Karpas-422 (cell line): ENCODE measurements at regions not wholly inside any gene's neighbourhood (a gene's known extent, or its start where the extent isn't known, plus 50 kb on each side); places are given as distances from the start of the nearest gene placed in this dataset.

Source experiments
- DNase-seq: peaks from one replicate; pipeline ENCODE4 v3.0.0-alpha.2; 2015
- H2AFZ ChIP-seq: fragments of 200-600 bp; sonication (generic); 2 replicates; pipeline ENCODE4 v1.6.1; 2014; ENCODE audit warnings: antibody characterized with exemption, low read length, mixed read lengths
- H3K27ac ChIP-seq: fragments of 200-600 bp; sonication (generic); 2 replicates; pipeline ENCODE4 v1.5.1; 2014; ENCODE audit warnings: mild to moderate bottlenecking, low read length, moderate library complexity
- H3K27me3 ChIP-seq: fragments of 200-600 bp; sonication (generic); 2 replicates; pipeline ENCODE4 v1.6.1; 2014; ENCODE audit warnings: low read length, mixed read lengths
- H3K36me3 ChIP-seq: fragments of 200-600 bp; sonication (generic); 2 replicates; pipeline ENCODE4 v1.6.1; 2014; ENCODE audit warnings: low read length, mixed read lengths; ENCODE audit not compliant: insufficient read depth
- H3K4me1 ChIP-seq: fragments of 200-600 bp; sonication (generic); 2 replicates; pipeline ENCODE4 v1.6.1; 2014; ENCODE audit warnings: mild to moderate bottlenecking, low read length, mixed read lengths
- H3K4me2 ChIP-seq: fragments of 200-600 bp; sonication (generic); 2 replicates; pipeline ENCODE4 v1.6.1; 2014; ENCODE audit warnings: low read length, low read depth, mild to moderate bottlenecking; ENCODE audit not compliant: poor library complexity, severe bottlenecking
- H3K4me3 ChIP-seq: fragments of 200-600 bp; sonication (generic); 2 replicates; pipeline ENCODE4 v1.5.1; 2014; ENCODE audit warnings: mild to moderate bottlenecking, antibody characterized with exemption, low read length, mixed read lengths
- H3K79me2 ChIP-seq: fragments of 200-600 bp; sonication (generic); 2 replicates; pipeline ENCODE4 v1.6.1; 2014; ENCODE audit warnings: mild to moderate bottlenecking, low read length, mixed read lengths
- H3K9ac ChIP-seq: fragments of 200-600 bp; sonication (generic); 2 replicates; pipeline ENCODE4 v1.6.0; 2014; ENCODE audit warnings: low read length
- H3K9me2 ChIP-seq: fragments of 200-600 bp; sonication (generic), shearing (Covaris generic); replicated peaks from 2 replicates; pipeline ENCODE4 v1.6.0; 2014; ENCODE audit warnings: mild to moderate bottlenecking, low read length, moderate library complexity; ENCODE audit not compliant: insufficient read depth
- H3K9me3 ChIP-seq: fragments of 300-700, 200-600 bp; sonication (generic); 2 replicates; pipeline ENCODE4 v1.6.1; 2014; ENCODE audit warnings: low read length, mixed read lengths
- H4K20me1 ChIP-seq: fragments of 200-600 bp; sonication (generic); 2 replicates; pipeline ENCODE4 v1.6.1; 2014; ENCODE audit warnings: mild to moderate bottlenecking, antibody characterized with exemption, low read length, low read depth; ENCODE audit not compliant: insufficient read depth

DNA sequence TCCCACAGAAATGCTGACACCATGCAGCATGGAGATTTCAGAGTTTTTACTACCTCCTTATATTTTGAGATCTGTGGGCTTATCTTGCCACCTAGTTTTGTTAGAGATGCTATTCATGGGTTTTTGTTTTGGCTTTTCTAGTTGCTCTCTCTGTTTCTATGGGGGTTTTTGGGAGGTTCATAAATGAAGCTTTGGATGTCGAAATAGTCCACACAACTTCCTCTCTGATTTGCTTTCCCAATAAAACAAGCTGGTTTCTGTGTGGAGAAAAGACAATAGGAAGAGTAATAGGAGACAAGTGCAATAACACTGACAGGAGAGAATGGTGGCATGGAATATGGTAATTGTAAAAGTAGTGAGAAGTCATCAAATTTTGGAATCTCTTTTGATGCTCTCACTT lies 106.8 kb upstream of the GPR149 start:
- H3K4me3 ChIP-seq: no peak overlapping the region
- no peak overlapping the region for H3K9ac ChIP-seq
- DNase-seq: no peak
- H3K36me3 ChIP-seq: no peaks in the 10 kb centered on the region
- H4K20me1 ChIP-seq: no peaks in the 10 kb centered on the region
- H3K9me3 ChIP-seq: no peaks in the 10 kb centered on the region
- no peak overlapping the region for H2AFZ ChIP-seq
- no peak overlapping the region for H3K4me2 ChIP-seq
- H3K4me1 ChIP-seq: no peaks in the 10 kb centered on the region
- H3K27ac ChIP-seq: no peak overlapping the region
- no peaks in the 10 kb centered on the region for H3K79me2 ChIP-seq
- no peaks in the 10 kb centered on the region for H3K27me3 ChIP-seq
- no peaks in the 10 kb centered on the region for H3K9me2 ChIP-seq

GRCh38 chr3:154522036-154522602 lies 92.1 kb upstream of the GPR149 start:
- no peaks in the 10 kb centered on the region for H3K9me3 ChIP-seq
- H3K36me3 ChIP-seq: no peaks in the 10 kb centered on the region
- H3K79me2 ChIP-seq: no peaks in the 10 kb centered on the region
- DNase-seq: peak; percentile 43
- H3K27ac ChIP-seq: no peak overlapping the region
- no peaks in the 10 kb centered on the region for H3K27me3 ChIP-seq
- no peaks in the 10 kb centered on the region for H3K9me2 ChIP-seq
- no peaks in the 10 kb centered on the region; the same call in 1 of the 2 replicates for H3K4me1 ChIP-seq
- no peaks in the 10 kb centered on the region for H4K20me1 ChIP-seq
- no peak overlapping the region for H3K4me3 ChIP-seq
- H2AFZ ChIP-seq: no peak overlapping the region
- H3K9ac ChIP-seq: no peak overlapping the region
- no peak overlapping the region for H3K4me2 ChIP-seq

- no peaks in the 10 kb centered on the region for H3K27me3 ChIP-seq
- H3K27ac ChIP-seq: no peak overlapping the region
- H3K4me1 ChIP-seq: no peaks in the 10 kb centered on the region
- H3K9me3 ChIP-seq: no peaks in the 10 kb centered on the region
- H3K4me3 ChIP-seq: no peak overlapping the region
- H3K79me2 ChIP-seq: no peaks in the 10 kb centered on the region
- no peaks in the 10 kb centered on the region for H3K36me3 ChIP-seq
- H3K4me2 ChIP-seq: no peak overlapping the region
- H2AFZ ChIP-seq: no peak overlapping the region
- no peak overlapping the region for H3K9ac ChIP-seq
- no peak for DNase-seq
- H4K20me1 ChIP-seq: no peaks in the 10 kb centered on the region
- no peaks in the 10 kb centered on the region for H3K9me2 ChIP-seq
Observed at GRCh38 chr3:154517404-154517803, 87.4 kb upstream of the GPR149 start.

- Histone ChIP-seq H3K27me3 (no peaks in the 10 kb centered on the region), H3K4me2 (no peak overlapping the region), H3K36me3 (no peaks in the 10 kb centered on the region), H3K9me2 (no peaks in the 10 kb centered on the region), H3K27ac (no peak overlapping the region), H4K20me1 (no peaks in the 10 kb centered on the region), H3K9ac (no peak overlapping the region), H2AFZ (no peak overlapping the region), H3K9me3 (no peaks in the 10 kb centered on the region), H3K4me3 (no peak overlapping the region), H3K79me2 (no peaks in the 10 kb centered on the region), H3K4me1 (no peaks in the 10 kb centered on the region)
- no peak for DNase-seq
Observed at GRCh38 chr3:154515921-154516320, 85.9 kb upstream of the GPR149 start.

- Histone ChIP-seq H3K4me1 (no peaks in the 10 kb centered on the region), H3K4me2 (no peak overlapping the region), H3K9me2 (no peaks in the 10 kb centered on the region), H4K20me1 (no peaks in the 10 kb centered on the region), H3K27me3 (no peaks in the 10 kb centered on the region), H2AFZ (no peak overlapping the region), H3K27ac (no peak overlapping the region), H3K9me3 (no peaks in the 10 kb centered on the region), H3K79me2 (no peaks in the 10 kb centered on the region), H3K9ac (no peak overlapping the region), H3K4me3 (no peak overlapping the region), H3K36me3 (no peaks in the 10 kb centered on the region)
- DNase-seq: no peak
Observed at GRCh38 chr3:154510780-154511179, 80.8 kb upstream of the GPR149 start.

DNA sequence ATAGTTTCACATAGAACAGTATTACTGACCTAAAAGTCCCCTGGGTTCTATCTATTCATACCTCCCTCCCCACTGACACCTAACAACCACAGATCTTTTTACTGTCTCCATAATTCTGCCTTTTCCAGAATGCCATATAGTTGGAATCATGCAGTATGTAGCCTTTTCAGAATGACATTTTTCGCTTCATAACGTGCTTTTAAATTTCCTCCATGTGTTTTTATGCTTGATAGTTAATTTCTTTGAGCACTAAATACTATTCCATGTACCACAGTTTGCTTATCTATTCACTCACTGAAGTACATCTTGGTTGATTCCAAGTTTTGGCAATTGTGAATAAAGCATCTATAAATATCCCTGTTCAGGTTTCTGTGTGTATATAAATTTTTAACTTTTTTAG lies 77.7 kb upstream of the GPR149 start:
- Histone ChIP-seq H2AFZ (no peak overlapping the region), H3K4me3 (no peak overlapping the region), H3K27me3 (no peaks in the 10 kb centered on the region)

DNA sequence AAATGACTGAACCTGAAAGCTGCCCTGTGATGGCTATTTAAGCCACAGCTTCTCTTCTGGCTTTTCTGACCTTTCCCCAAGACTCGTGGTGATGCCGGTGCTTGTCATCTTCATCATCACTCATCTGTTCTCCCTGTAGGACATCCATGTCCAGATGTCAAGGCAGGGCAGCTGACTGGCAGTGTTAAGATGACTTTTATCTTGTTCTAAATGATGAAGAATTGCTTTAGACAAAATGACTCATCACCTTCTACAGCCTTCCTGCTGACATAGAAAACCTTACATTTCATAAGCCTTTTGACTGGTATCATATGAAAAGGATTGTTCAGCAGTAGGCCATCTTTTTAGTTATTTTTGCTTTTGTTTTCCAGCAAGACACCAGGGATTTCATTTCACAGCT lies 67.0 kb upstream of the GPR149 start:
- H3K4me3 ChIP-seq: no peak overlapping the region
- H3K9me2 ChIP-seq: no peaks in the 10 kb centered on the region
- H3K79me2 ChIP-seq: no peaks in the 10 kb centered on the region
- H3K4me2 ChIP-seq: no peak overlapping the region
- H2AFZ ChIP-seq: no peak overlapping the region
- no peaks in the 10 kb centered on the region for H3K36me3 ChIP-seq
- no peak overlapping the region for H3K27ac ChIP-seq
- H3K4me1 ChIP-seq: no peaks in the 10 kb centered on the region
- no peaks in the 10 kb centered on the region for H3K9me3 ChIP-seq
- no peaks in the 10 kb centered on the region for H4K20me1 ChIP-seq
- H3K27me3 ChIP-seq: no peaks in the 10 kb centered on the region
- no peak for DNase-seq
- no peak overlapping the region for H3K9ac ChIP-seq

More for the DNA sequence above, 77.7 kb upstream of the GPR149 start:
- Histone ChIP-seq H3K9ac (no peak overlapping the region), H3K79me2 (no peaks in the 10 kb centered on the region), H3K36me3 (no peaks in the 10 kb centered on the region), H3K4me1 (no peaks in the 10 kb centered on the region), H3K9me2 (no peaks in the 10 kb centered on the region), H3K4me2 (no peak overlapping the region), H4K20me1 (no peaks in the 10 kb centered on the region), H3K27ac (no peak overlapping the region), H3K9me3 (no peaks in the 10 kb centered on the region)
- no peak for DNase-seq

DNA sequence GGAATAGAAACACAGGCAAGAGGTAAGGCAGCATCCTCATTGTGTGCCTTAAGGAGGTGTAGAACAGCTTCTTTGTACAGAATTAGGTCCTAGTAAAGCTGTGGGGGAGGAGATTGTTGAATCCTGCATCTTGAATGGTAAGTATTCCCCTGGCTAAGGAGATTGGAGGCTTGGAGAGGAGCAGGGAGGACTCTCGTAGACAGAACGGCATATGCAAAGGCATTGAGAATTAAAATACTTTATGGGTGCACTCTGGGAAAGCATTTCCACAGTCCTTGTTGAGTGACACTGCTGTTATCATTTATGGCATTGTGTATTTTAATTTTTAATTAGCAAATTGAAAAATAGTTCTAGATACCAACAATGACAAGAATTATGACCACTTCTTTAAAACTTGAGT lies 66.5 kb upstream of the GPR149 start:
- H3K9me2 ChIP-seq: no peaks in the 10 kb centered on the region
- H3K36me3 ChIP-seq: no peaks in the 10 kb centered on the region
- H3K9me3 ChIP-seq: no peaks in the 10 kb centered on the region
- no peaks in the 10 kb centered on the region for H4K20me1 ChIP-seq
- H2AFZ ChIP-seq: no peak overlapping the region
- no peaks in the 10 kb centered on the region for H3K79me2 ChIP-seq
- no peak for DNase-seq
- no peak overlapping the region for H3K27ac ChIP-seq
- H3K4me3 ChIP-seq: no peak overlapping the region
- no peaks in the 10 kb centered on the region for H3K27me3 ChIP-seq
- H3K4me1 ChIP-seq: no peaks in the 10 kb centered on the region
- H3K4me2 ChIP-seq: no peak overlapping the region
- H3K9ac ChIP-seq: no peak overlapping the region

- Histone ChIP-seq H3K27me3 (no peaks in the 10 kb centered on the region), H2AFZ (no peak overlapping the region), H4K20me1 (no peaks in the 10 kb centered on the region), H3K4me1 (no peaks in the 10 kb centered on the region), H3K27ac (no peak overlapping the region), H3K9me3 (no peaks in the 10 kb centered on the region), H3K9ac (no peak overlapping the region), H3K79me2 (no peaks in the 10 kb centered on the region), H3K9me2 (no peaks in the 10 kb centered on the region), H3K4me2 (no peak overlapping the region), H3K4me3 (no peak overlapping the region), H3K36me3 (no peaks in the 10 kb centered on the region)
- DNase-seq: no peak
Observed at GRCh38 chr3:154486949-154487348, 57.0 kb upstream of the GPR149 start.
